Stimulated activated naive CD8-positive, alpha-beta T cell treated with anti-CD3 and anti-CD28 coated beads, Interleukin-15, amount 100 ng/mL, for 72 hours (primary cell): ENCODE measurements at regions not wholly inside any gene's neighbourhood (a gene's known extent, or its start where the extent isn't known, plus 50 kb on each side); places are given as distances from the start of the nearest gene placed in this dataset.
"Not testable (repeated sequence)": the region's sequence is repeated elsewhere in the genome, so short reads cannot be mapped to it uniquely, and the experiment has no call there.

Experiments used
- ATAC-seq: fragments of 150-1000 bp; cut with Tn5 transposase; 2 replicates; pipeline ENCODE4 v1.10.0; 2021; ENCODE audit warnings: mild to moderate bottlenecking, moderate library complexity
- DNase-seq, 2 donors: peaks; one replicate each; pipeline ENCODE4 v3.0.0; 2021 to 2022
- H3K27ac Mint-ChIP-seq, 2 donors: one replicate each; pipeline ENCODE4 v1.8.0; 2022; ENCODE audit warnings: mild to moderate bottlenecking in 2 of 2, mixed read lengths in 2 of 2, moderate library complexity in 2 of 2
- H3K27me3 Mint-ChIP-seq: one replicate; pipeline ENCODE4 v1.8.0; 2022; ENCODE audit warnings: mixed read lengths
- H3K4me1 Mint-ChIP-seq: one replicate; pipeline ENCODE4 v1.8.0; 2022; ENCODE audit warnings: mild to moderate bottlenecking, mixed read lengths
- H3K4me3 Mint-ChIP-seq, 2 donors: one replicate each; pipeline ENCODE4 v1.8.0; 2022; ENCODE audit warnings: mild to moderate bottlenecking in 2 of 2, mixed read lengths in 2 of 2, moderate library complexity in 1 of 2
- H3K9me3 Mint-ChIP-seq, 2 donors: one replicate each; pipeline ENCODE4 v1.8.0; 2022; ENCODE audit warnings: mixed read lengths in 2 of 2

- Mint-ChIP-seq H3K27me3 (no peaks in the 10 kb centered on the region), H3K9me3 (peaks cover 5 to 8% of the 10 kb centered on the region in 2 donors), H3K4me1 (no peaks in the 10 kb centered on the region), H3K27ac (no peak overlapping the region), H3K4me3 (no peak overlapping the region)
- DNase-seq (no peak), ATAC-seq (no peak)
Measured at GRCh38 chr5:123992641-123993040, 480.7 kb downstream of the CSNK1G3 start.

DNA sequence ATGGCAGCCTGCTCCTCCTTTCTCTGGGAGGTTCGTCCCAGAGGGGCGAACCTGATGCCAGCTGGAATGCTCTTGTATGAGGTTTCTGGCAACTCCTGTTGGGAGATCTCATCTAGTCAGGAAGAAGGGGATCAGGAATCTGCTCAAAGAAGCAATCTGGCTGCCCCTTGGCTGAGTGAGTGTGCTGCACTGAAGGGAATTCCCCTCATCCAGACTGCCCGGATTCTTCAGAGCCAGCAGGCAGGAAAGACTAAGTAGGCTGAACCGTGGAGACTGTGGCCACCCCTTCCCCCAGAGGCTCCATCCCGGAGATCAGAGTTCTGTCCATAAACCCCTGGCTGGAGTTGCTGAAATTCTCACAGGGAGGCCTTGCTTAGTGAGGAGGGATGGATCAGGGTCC is 476.0 kb downstream of the CSNK1G3 start:
- peaks cover 12 to 51% of the 10 kb centered on the region in 2 donors for H3K9me3 Mint-ChIP-seq
- no peaks in the 10 kb centered on the region for H3K27me3 Mint-ChIP-seq
- ATAC-seq (no peak), DNase-seq (no peak)
- no peak overlapping the region for H3K4me3 Mint-ChIP-seq
- no peaks in the 10 kb centered on the region for H3K4me1 Mint-ChIP-seq
- H3K27ac Mint-ChIP-seq = no peak overlapping the region

DNA sequence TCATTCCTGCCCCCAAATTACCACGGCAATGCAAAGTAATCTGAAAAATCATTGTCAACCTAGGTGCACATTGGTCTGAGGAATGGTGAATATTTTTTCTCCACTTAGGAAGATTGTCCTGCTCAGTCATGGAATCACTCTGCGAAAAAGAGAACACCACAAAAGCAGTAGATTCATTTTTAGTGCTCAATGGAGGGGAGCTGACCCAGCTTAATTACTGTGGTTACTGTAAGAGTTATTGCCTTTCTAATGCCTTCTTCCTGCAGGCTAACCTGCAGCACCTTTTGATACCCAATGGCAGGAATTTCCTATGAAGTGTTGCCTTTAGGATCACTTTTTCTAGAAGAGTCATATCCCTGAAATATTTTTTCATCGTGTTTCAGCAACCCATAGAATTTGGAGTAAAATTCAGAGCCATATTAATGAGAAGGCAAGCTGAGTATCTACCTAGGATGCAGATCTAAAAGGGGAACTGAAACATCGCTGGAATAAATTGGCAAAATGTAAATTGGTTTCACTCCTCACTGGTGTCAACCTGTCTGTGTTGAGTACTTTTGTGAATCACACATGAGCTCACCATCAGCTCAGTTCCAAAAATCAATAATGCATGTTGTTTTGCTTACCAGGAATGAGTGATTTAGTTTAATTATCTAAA is 464.5 kb downstream of the CSNK1G3 start:
- H3K4me3 Mint-ChIP-seq = no peak overlapping the region
- no peak for ATAC-seq
- H3K27me3 Mint-ChIP-seq = no peaks in the 10 kb centered on the region
- H3K27ac Mint-ChIP-seq = no peak overlapping the region
- no peaks in the 10 kb centered on the region for H3K4me1 Mint-ChIP-seq
- peaks cover 18% of the 10 kb centered on the region in 2 donors for H3K9me3 Mint-ChIP-seq
- no peak for DNase-seq

DNA sequence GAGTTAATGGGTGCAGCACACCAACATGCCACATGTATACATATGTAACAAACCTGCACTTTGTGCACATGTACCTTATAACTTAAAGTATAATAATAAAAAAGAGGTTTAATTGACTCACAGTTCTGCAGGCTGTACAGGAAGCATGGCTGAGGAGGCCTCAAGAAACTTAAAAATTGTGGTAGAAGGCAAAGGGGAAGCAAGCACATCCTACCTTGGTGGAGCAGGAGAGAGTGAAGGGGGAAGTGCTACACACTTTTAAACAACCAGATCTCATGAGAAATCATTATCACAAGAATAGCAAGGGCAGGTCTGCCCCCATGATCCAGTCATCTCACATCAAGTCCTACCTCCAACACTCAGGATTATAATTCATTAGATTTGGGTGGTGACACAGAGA is 463.5 kb downstream of the CSNK1G3 start:
- not testable (repeated sequence) for H3K27ac Mint-ChIP-seq, DNase-seq, ATAC-seq, H3K4me1 Mint-ChIP-seq, H3K27me3 Mint-ChIP-seq, H3K4me3 Mint-ChIP-seq
- peaks cover 22 to 25% of the 10 kb centered on the region in 2 donors for H3K9me3 Mint-ChIP-seq

DNA sequence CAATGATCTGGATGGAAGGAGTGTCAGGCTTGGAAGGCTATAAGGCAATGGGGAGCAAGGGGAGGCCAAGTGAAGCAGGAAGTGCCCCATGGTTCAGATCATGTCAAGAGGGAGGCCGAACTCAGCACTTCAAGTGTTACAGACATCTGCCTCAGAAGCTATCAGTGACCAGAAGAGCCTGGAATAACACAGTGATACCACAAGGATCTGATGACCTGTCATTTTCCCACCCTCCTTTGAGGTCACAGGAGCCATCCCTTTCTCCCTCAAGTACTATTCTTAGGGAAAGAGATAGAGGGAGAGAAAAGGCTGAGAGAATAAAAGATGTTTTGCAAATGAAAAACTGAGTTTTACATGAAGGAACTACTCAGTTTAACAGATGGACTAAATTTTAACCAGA is 454.8 kb downstream of the CSNK1G3 start:
- H3K4me1 Mint-ChIP-seq = no peaks in the 10 kb centered on the region
- no peaks in the 10 kb centered on the region for H3K27me3 Mint-ChIP-seq
- DNase-seq (no peak), ATAC-seq (no peak)
- H3K4me3 Mint-ChIP-seq = no peak overlapping the region
- H3K27ac Mint-ChIP-seq = no peak overlapping the region
- H3K9me3 Mint-ChIP-seq = peaks cover 12 to 13% of the 10 kb centered on the region in 2 donors

GRCh38 chr5:123965626-123966025 is 453.6 kb downstream of the CSNK1G3 start:
- Mint-ChIP-seq H3K4me3 (no peak overlapping the region), H3K9me3 (peaks cover 6 to 7% of the 10 kb centered on the region in 2 donors), H3K27me3 (no peaks in the 10 kb centered on the region), H3K27ac (no peak overlapping the region), H3K4me1 (no peaks in the 10 kb centered on the region)
- DNase-seq (no peak), ATAC-seq (no peak)

DNA sequence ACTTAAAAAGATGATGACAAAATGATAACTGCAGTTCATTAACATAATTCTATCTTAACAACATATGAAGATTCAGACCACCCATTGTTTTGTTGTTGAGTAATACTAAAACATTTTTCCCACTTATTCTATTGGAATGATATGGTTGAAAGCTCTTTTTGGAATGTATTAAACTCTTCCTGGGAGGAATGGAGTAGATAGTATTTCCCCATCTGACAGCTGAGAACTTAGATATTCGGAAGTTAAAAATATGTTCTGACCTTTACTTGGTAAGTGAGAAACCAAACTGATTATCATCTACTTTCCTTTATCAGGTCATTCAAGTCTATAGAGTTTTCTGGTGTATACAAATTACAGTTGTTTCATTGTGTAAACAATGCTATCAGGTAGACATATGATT is 452.9 kb downstream of the CSNK1G3 start:
- Mint-ChIP-seq H3K4me3 (no peak overlapping the region), H3K27me3 (no peaks in the 10 kb centered on the region), H3K4me1 (no peaks in the 10 kb centered on the region), H3K9me3 (peaks cover 6 to 7% of the 10 kb centered on the region in 2 donors), H3K27ac (no peak overlapping the region)
- no peak for ATAC-seq
- no peak for DNase-seq

- Mint-ChIP-seq H3K4me1 (no peaks in the 10 kb centered on the region), H3K9me3 (peaks cover 0 to 4% of the 10 kb centered on the region in 2 donors), H3K4me3 (no peak overlapping the region), H3K27ac (no peak overlapping the region), H3K27me3 (no peaks in the 10 kb centered on the region)
- ATAC-seq (no peak), DNase-seq (no peak)
Measured at GRCh38 chr5:123960526-123960925, 448.5 kb downstream of the CSNK1G3 start.

DNA sequence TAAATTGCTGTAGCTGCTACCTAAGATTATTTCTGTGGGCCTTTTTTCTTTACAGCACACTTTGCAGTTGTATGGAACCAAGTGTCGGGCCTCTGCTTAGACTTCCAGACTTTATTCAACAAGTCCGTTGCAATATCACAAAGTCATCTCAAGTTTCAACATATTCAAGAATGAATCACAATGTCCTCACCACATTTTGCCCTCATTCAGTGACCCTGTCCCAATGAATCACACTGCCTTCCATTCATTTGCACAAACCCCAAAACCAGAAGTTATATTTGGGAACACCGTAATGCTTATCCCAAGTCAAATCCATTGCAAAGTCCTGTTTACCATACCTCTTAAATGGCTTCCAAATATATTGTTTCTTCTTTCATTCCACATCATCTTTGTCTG is 439.6 kb downstream of the CSNK1G3 start:
- no peaks in the 10 kb centered on the region for H3K27me3 Mint-ChIP-seq
- no peak overlapping the region for H3K4me3 Mint-ChIP-seq
- ATAC-seq (no peak), DNase-seq (no peak)
- H3K9me3 Mint-ChIP-seq = peaks cover 3 to 18% of the 10 kb centered on the region in 2 donors
- H3K27ac Mint-ChIP-seq = no peak overlapping the region
- no peaks in the 10 kb centered on the region for H3K4me1 Mint-ChIP-seq

- Mint-ChIP-seq H3K9me3 (peaks cover 3 to 20% of the 10 kb centered on the region in 2 donors), H3K4me1 (no peaks in the 10 kb centered on the region), H3K27me3 (no peaks in the 10 kb centered on the region), H3K4me3 (no peak overlapping the region), H3K27ac (no peak overlapping the region)
- ATAC-seq = no peak
- no peak for DNase-seq
Measured at GRCh38 chr5:123950701-123951581, 439.0 kb downstream of the CSNK1G3 start.

- ATAC-seq (no peak), DNase-seq (no peak)
- H3K4me3 Mint-ChIP-seq = no peak overlapping the region
- peaks cover 3 to 20% of the 10 kb centered on the region in 2 donors for H3K9me3 Mint-ChIP-seq
- no peaks in the 10 kb centered on the region for H3K27me3 Mint-ChIP-seq
- H3K4me1 Mint-ChIP-seq = no peaks in the 10 kb centered on the region
- H3K27ac Mint-ChIP-seq = peak overlapping the region in 1 of 2 donors; percentile 72
Measured at GRCh38 chr5:123949807-123950340, 437.9 kb downstream of the CSNK1G3 start.

DNA sequence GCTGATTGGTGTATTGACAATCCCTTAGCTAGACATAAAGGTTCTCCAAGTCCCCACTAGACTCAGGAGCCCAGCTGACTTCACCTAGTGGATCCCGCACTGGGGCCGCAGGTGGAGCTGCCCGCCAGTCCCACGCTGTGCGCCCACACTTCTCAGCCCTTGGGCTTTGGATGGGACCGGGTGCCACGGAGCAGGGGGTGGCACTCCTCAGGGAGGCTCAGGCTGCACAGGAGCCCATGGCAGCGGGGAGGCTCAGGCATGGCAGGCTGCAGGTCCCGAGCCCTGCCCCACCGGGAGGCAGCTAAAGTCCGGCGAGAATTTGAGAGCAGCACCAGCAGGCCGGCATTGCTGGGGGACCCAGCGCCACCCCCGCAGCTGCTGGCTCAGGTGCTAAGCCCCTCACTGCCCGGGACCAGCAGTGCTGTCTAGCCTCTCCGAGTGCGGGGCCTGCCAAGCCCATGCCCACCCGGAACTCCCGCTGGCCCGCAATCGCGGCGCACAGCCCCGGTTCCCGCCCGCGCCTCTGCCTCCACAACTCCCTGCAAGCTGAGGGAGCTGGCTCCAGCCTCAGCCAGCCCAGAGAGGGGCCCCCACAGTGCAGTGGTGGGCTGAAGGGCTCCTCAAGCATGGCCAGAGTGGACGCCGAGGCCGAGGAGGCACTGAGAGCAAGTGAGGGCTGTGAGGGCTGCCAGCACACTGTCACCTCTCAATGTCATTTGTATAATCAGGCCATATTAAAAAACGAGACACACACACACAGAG is 437.2 kb downstream of the CSNK1G3 start:
- peaks cover 3 to 20% of the 10 kb centered on the region in 2 donors for H3K9me3 Mint-ChIP-seq
- no peak overlapping the region for H3K27ac Mint-ChIP-seq
- ATAC-seq (no peak), DNase-seq (no peak)
- H3K4me3 Mint-ChIP-seq = no peak overlapping the region
- H3K27me3 Mint-ChIP-seq = no peaks in the 10 kb centered on the region
- no peaks in the 10 kb centered on the region for H3K4me1 Mint-ChIP-seq

GRCh38 chr5:123947797-123948196 is 435.8 kb downstream of the CSNK1G3 start:
- ATAC-seq (no peak), DNase-seq (no peak)
- H3K9me3 Mint-ChIP-seq = peaks cover 6 to 24% of the 10 kb centered on the region in 2 donors
- H3K4me3 Mint-ChIP-seq = no peak overlapping the region
- H3K27ac Mint-ChIP-seq = no peak overlapping the region
- no peaks in the 10 kb centered on the region for H3K27me3 Mint-ChIP-seq
- no peaks in the 10 kb centered on the region for H3K4me1 Mint-ChIP-seq

DNA sequence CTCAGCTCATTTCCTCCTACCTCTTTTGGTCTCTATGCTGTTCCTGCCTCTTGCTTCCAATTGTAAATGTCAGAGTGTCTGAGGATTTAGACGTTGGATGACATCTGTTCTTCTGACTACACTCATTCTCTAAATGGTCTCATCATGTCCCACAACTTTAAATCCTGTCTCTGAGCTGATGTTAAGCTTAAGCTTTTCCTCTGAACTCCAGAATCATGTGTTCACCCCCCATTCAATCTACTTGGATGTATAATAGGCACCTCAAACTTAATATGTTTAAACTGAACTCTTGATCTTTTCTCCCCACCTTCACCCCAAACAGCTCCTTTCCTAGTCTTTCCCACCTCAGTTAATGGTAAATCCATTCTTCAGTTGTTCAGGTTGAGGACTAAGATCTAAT is 433.6 kb downstream of the CSNK1G3 start:
- ATAC-seq (no peak), DNase-seq (no peak)
- Mint-ChIP-seq H3K4me3 (no peak overlapping the region), H3K27me3 (no peaks in the 10 kb centered on the region), H3K4me1 (no peaks in the 10 kb centered on the region), H3K27ac (no peak overlapping the region), H3K9me3 (peaks cover 13 to 28% of the 10 kb centered on the region in 2 donors)

DNA sequence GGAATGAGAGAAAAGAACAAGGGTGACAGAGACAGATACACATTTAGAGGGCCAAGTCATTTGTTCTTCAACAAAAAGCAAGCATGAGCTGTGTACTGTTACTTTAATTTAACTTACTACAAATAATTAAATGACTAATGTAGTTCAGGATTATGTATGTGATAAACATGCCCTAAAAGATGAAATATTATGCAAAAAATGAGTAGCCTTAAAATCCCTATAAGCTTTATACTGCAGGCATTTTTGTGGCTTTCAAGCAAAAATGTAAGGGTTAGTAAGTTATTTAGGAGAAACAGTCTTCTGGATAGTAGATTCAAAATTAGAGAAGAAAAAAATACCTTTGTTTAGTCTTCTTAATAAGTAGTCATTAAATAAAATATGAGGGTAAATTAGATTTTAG is 431.2 kb downstream of the CSNK1G3 start:
- peaks cover 16 to 25% of the 10 kb centered on the region in 2 donors for H3K9me3 Mint-ChIP-seq
- H3K27me3 Mint-ChIP-seq = no peaks in the 10 kb centered on the region
- DNase-seq (no peak), ATAC-seq (no peak)
- no peak overlapping the region for H3K4me3 Mint-ChIP-seq
- no peaks in the 10 kb centered on the region for H3K4me1 Mint-ChIP-seq
- H3K27ac Mint-ChIP-seq = no peak overlapping the region
